PFSK-1 (cell line): ENCODE measurements at regions not wholly inside any gene's neighbourhood (a gene's known extent, or its start where the extent isn't known, plus 50 kb on each side); places are given as distances from the start of the nearest gene placed in this dataset.

Experiments
- FOXP2 ChIP-seq: optimal IDR thresholded peaks from 2 replicates; pipeline ENCODE3; 2011; ENCODE audit warnings: borderline replicate concordance, control low read depth, inconsistent platforms; ENCODE audit not compliant: insufficient read depth; ENCODE audit errors: extremely low read length, extremely low read depth
- POLR2AphosphoS5 ChIP-seq: IDR thresholded peaks from 2 replicates; pipeline ENCODE4 v1.6.1; 2012; ENCODE audit warnings: low read depth, mild to moderate bottlenecking, control low read depth, low read length, moderate library complexity
- SIN3A ChIP-seq: IDR thresholded peaks from 2 replicates; pipeline ENCODE4 v1.6.1; 2012; ENCODE audit warnings: mild to moderate bottlenecking, low read length, moderate library complexity, borderline replicate concordance; ENCODE audit not compliant: insufficient read depth
- TAF1 ChIP-seq: IDR thresholded peaks from 2 replicates; pipeline ENCODE4 v1.6.1; 2012; ENCODE audit warnings: low read length, control low read depth, borderline replicate concordance; ENCODE audit not compliant: insufficient read depth
- TF ChIP-seq, protein P1 (sequence below), 2 experiments: IDR thresholded peaks; 2 replicates each; pipeline versions ENCODE4 v1.6.1 to v1.8.0; 2011 to 2012; ENCODE audit warnings: low read depth in 2 of 2, low read length in 2 of 2, control low read depth in 1 of 2, inconsistent platforms in 1 of 2, mild to moderate bottlenecking in 1 of 2, moderate library complexity in 1 of 2; ENCODE audit not compliant: insufficient read depth in 1 of 2

DNA sequence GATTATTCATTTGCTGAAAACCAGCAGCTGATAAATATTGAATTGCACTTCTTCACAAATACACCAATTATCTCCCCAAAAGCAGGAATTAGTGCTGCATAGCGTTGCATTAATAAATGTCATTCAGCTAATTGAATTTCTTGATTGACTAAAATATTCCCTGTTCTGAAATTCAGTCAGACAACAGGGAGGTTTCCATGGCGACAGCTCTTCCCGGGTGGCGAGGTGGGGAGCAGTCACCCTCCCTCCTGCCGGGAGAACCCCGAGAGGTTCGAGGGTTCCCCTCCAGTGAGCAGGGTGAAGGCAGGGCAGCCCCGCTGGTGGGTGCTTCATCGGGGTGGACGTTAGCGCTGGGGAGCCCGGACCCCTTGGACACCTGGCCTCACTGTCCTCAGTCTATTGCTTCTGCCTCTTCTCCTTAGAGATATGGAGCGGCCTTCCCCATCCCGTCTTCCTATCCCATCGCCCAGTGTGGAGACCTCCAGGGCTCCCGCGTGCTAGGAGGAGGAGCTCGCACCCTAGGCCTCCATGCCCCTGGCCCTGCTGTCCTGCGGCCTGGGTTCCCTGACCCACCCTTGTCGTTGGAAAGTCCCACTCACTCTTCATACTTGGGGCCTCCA is 983.5 kb downstream of the BRD1 start:
- TF ChIP-seq, protein P1, sequence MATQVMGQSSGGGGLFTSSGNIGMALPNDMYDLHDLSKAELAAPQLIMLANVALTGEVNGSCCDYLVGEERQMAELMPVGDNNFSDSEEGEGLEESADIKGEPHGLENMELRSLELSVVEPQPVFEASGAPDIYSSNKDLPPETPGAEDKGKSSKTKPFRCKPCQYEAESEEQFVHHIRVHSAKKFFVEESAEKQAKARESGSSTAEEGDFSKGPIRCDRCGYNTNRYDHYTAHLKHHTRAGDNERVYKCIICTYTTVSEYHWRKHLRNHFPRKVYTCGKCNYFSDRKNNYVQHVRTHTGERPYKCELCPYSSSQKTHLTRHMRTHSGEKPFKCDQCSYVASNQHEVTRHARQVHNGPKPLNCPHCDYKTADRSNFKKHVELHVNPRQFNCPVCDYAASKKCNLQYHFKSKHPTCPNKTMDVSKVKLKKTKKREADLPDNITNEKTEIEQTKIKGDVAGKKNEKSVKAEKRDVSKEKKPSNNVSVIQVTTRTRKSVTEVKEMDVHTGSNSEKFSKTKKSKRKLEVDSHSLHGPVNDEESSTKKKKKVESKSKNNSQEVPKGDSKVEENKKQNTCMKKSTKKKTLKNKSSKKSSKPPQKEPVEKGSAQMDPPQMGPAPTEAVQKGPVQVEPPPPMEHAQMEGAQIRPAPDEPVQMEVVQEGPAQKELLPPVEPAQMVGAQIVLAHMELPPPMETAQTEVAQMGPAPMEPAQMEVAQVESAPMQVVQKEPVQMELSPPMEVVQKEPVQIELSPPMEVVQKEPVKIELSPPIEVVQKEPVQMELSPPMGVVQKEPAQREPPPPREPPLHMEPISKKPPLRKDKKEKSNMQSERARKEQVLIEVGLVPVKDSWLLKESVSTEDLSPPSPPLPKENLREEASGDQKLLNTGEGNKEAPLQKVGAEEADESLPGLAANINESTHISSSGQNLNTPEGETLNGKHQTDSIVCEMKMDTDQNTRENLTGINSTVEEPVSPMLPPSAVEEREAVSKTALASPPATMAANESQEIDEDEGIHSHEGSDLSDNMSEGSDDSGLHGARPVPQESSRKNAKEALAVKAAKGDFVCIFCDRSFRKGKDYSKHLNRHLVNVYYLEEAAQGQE (IDR thresholded peaks at IDR 0.05; ENCODE audit: insufficient read depth in 1 of 2, low read depth in 2 of 2, low read length in 2 of 2) = no peak
- TF ChIP-seq FOXP2 (no peak), SIN3A (no peak), POLR2AphosphoS5 (no peak), TAF1 (no peak)

DNA sequence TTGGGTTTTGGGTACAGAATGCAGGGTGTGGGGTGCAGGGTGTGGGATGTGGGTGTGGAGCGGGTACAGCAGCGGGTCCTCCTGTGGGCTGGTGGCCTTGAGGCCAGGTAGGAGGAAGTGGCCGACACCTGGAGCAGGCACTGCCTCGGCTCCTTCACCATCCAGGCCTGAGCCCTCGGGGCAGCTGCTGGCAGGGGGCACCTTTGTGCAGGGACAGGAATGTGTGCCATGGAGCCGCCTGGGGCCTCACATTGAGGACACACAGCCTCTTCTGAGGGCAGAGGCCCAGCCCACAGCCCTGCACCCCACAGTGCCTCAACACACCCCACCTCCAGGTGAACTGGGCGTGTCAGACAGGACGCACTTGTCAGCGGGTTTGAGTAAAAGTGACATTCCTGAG is 984.0 kb downstream of the BRD1 start:
- TF ChIP-seq POLR2AphosphoS5 (no peak), FOXP2 (no peak), SIN3A (no peak), TAF1 (no peak)
- TF ChIP-seq, protein P1 (IDR thresholded peaks at IDR 0.05; ENCODE audit: insufficient read depth in 1 of 2, low read depth in 2 of 2, low read length in 2 of 2) = no peak

DNA sequence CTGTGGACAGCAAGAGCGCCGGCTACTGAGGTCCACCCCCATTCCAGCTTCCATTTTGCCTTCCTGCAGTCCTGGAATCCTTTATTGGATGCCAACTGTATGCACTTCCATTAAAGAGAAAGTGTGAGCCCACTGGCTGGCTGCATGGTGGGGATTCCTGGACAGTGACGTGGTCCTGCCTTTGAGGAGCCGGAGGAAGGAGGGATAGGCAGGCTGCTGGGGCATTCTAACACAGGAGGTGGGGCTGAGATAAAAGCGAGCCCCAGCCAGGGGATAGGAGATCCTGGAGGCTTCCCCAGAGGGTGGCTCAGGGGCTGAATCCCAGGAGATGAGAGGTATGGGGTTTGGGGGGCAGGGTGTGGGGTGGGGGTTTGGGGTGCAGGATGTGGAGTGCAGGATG is 984.7 kb downstream of the BRD1 start:
- no peak for TF ChIP-seq FOXP2
- TF ChIP-seq SIN3A = no peak
- TF ChIP-seq, protein P1 (IDR thresholded peaks at IDR 0.05; ENCODE audit: insufficient read depth in 1 of 2, low read depth in 2 of 2, low read length in 2 of 2) = no peak

DNA sequence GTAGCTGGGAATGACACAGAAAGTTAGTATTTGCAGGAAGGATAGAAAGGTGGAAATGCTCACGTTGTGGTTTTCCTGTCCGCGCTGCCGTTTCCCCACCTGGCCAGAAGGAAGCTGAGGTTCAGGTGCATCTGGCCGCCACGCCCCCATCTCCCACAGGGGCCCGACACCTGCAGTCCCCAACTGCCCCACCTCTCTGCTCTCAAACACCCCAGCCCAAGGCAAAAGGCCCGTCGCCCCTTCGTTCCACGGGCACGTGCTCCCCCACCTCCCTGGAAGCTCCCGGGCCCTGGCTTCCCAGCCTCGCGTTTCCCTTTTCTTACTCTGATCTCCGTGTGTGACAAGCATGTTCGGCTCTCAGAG is 985.1 kb downstream of the BRD1 start:
- no peak for TF ChIP-seq POLR2AphosphoS5
- no peak for TF ChIP-seq TAF1
- TF ChIP-seq, protein P1 (IDR thresholded peaks at IDR 0.05; ENCODE audit: insufficient read depth in 1 of 2, low read depth in 2 of 2, low read length in 2 of 2) = no peak
- no peak for TF ChIP-seq FOXP2
- no peak for TF ChIP-seq SIN3A

DNA sequence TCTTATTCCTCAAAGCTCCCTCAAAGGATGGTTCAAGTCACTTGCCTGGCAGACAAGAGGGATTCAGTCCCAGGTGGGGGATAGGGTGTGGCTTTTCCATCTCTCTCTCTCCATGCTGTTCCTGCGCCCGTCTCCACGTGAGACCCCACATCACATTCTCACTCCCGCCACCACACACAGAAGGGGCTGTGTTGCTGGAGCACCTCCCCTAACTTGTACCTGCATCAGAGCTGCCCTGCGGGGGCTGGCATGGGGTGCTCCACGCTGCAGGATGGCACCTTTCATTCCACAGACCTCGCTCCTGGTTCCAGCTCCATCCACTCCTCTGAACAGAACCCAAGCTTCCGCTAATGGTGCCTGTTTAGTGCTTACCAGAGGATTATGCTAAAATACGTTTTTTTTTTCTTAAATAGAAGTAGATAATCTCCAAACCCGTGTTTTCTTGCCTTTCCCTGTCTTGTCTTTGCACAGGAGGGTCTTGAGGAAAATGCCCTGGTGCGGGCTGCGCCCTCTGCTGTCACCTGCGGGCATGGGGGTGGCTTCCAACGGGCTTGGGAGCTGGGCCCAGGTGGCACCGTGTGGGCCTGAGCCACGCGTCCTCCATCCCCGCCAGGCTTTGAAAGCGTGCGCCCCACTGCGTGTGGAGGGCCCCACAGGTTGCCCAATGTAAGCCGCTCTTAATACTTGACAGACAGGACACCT is 985.6 kb downstream of the BRD1 start:
- no peak for TF ChIP-seq SIN3A
- TF ChIP-seq, protein P1 (IDR thresholded peaks at IDR 0.05; ENCODE audit: insufficient read depth in 1 of 2, low read depth in 2 of 2, low read length in 2 of 2) = no peak
